ENCODE measurements at regions not wholly inside any gene's neighbourhood (a gene's known extent, or its start where the extent isn't known, plus 50 kb on each side); places are given as distances from the start of the nearest gene placed in this dataset.

GRCh38 chrX:80267790-80268189 is 152.5 kb upstream of the TENT5D start:
- Mint-ChIP-seq H3K27ac (no peak overlapping the region), H3K36me3 (no peaks in the 10 kb centered on the region), H3K27me3 (ENCODE audit: low read depth in 3 of 3) (peaks cover 0 to 1% (median 0%) of the 10 kb centered on the region in 3 donors), H3K4me1 (no peaks in the 10 kb centered on the region), H3K4me3 (no peak overlapping the region), H3K9me3 (peaks cover 0 to 8% (median 0%) of the 10 kb centered on the region in 7 donors)
- intact Hi-C loops (cut with micrococcal nuclease) = no loop called here
- no peaks in the 10 kb centered on the region for H4K20me1 ChIP-seq (ENCODE audit: insufficient read depth, low read length)
- H3K36me3 ChIP-seq (replicated peaks in 1 of 2; ENCODE audit: control insufficient read depth in 1 of 2, insufficient read depth in 2 of 2, low read length in 2 of 2) = no peaks in the 10 kb centered on the region
- no peak overlapping the region for H3K27ac ChIP-seq (ENCODE audit: low read depth in 1 of 2, low read length in 2 of 2)
- DNase-seq = no peak
- H3K9ac ChIP-seq (ENCODE audit: insufficient read depth, low read length, poor library complexity, severe bottlenecking) = no peak overlapping the region
- H3K4me3 ChIP-seq (replicated peaks in 1 of 3; ENCODE audit: low read depth in 2 of 3, low read length in 3 of 3) = no peak overlapping the region
- H3K27me3 ChIP-seq (ENCODE audit: control insufficient read depth in 2 of 2, insufficient read depth in 2 of 2, low read length in 2 of 2) = no peaks in the 10 kb centered on the region
- no peaks in the 10 kb centered on the region for H3K9me3 ChIP-seq (replicated peaks in 1 of 2; ENCODE audit: control insufficient read depth in 1 of 2, insufficient read depth in 1 of 2, low read length in 2 of 2)
- no CpG with 5 or more reads among the region's 1 CpG for WGBS (ENCODE audit: insufficient coverage)
- H3K79me2 ChIP-seq (ENCODE audit: insufficient read depth, low read length) = no peaks in the 10 kb centered on the region
- no peaks in the 10 kb centered on the region for H3K4me1 ChIP-seq (ENCODE audit: control insufficient read depth in 1 of 2, insufficient read depth in 2 of 2, low read length in 2 of 2)
- no peak for TF ChIP-seq CTCF (IDR thresholded peaks at IDR 0.05)
- no peak overlapping the region for H3K4me2 ChIP-seq (replicated peaks; ENCODE audit: extremely low read depth, low read length, poor library complexity, severe bottlenecking)
- no peak overlapping the region for H2AFZ ChIP-seq (ENCODE audit: insufficient read depth, low read depth, low read length, poor library complexity, severe bottlenecking)

- H3K36me3 Mint-ChIP-seq = no peaks in the 10 kb centered on the region
- WGBS (ENCODE audit: insufficient coverage) = no CpG with 5 or more reads among the region's 2 CpGs
- Histone ChIP-seq H2AFZ (ENCODE audit: insufficient read depth, low read depth, low read length, poor library complexity, severe bottlenecking) (no peak overlapping the region), H4K20me1 (ENCODE audit: insufficient read depth, low read length) (no peaks in the 10 kb centered on the region), H3K4me1 (ENCODE audit: control insufficient read depth in 1 of 2, insufficient read depth in 2 of 2, low read length in 2 of 2) (no peaks in the 10 kb centered on the region), H3K4me3 (replicated peaks in 1 of 3; ENCODE audit: low read depth in 2 of 3, low read length in 3 of 3) (no peak overlapping the region), H3K79me2 (ENCODE audit: insufficient read depth, low read length) (no peaks in the 10 kb centered on the region), H3K4me2 (replicated peaks; ENCODE audit: extremely low read depth, low read length, poor library complexity, severe bottlenecking) (no peak overlapping the region), H3K27ac (ENCODE audit: low read depth in 1 of 2, low read length in 2 of 2) (no peak overlapping the region), H3K9ac (ENCODE audit: insufficient read depth, low read length, poor library complexity, severe bottlenecking) (no peak overlapping the region), H3K36me3 (replicated peaks in 1 of 2; ENCODE audit: control insufficient read depth in 1 of 2, insufficient read depth in 2 of 2, low read length in 2 of 2) (no peaks in the 10 kb centered on the region), H3K9me3 (replicated peaks in 1 of 2; ENCODE audit: control insufficient read depth in 1 of 2, insufficient read depth in 1 of 2, low read length in 2 of 2) (no peaks in the 10 kb centered on the region), H3K27me3 (ENCODE audit: control insufficient read depth in 2 of 2, insufficient read depth in 2 of 2, low read length in 2 of 2) (no peaks in the 10 kb centered on the region)
- no peak overlapping the region for H3K27ac Mint-ChIP-seq
- no peak overlapping the region for H3K4me3 Mint-ChIP-seq
- intact Hi-C loops (cut with micrococcal nuclease) = no loop called here
- H3K9me3 Mint-ChIP-seq = peaks cover 0 to 7% (median 0%) of the 10 kb centered on the region in 7 donors
- H3K4me1 Mint-ChIP-seq = no peaks in the 10 kb centered on the region
- DNase-seq = no peak
- no peaks in the 10 kb centered on the region for H3K27me3 Mint-ChIP-seq (ENCODE audit: low read depth in 3 of 3)
- TF ChIP-seq CTCF (IDR thresholded peaks at IDR 0.05) = no peak
Observed at GRCh38 chrX:80282535-80282934, 137.7 kb upstream of the TENT5D start.
